Caco-2 (cell line): ENCODE measurements at regions not wholly inside any gene's neighbourhood (a gene's known extent, or its start where the extent isn't known, plus 50 kb on each side); places are given as distances from the start of the nearest gene placed in this dataset.

Experiments used
- BruUV-seq: library from RNA; stranded (reverse); fragments of 400-500 nt; replicated peaks from 2 replicates; lab custom pipeline; 2021; lab: Mats Ljungman, UMichigan
- CTCF ChIA-PET: fragments of 300-600 bp; sonication (Branson Sonifier 250); formaldehyde crosslinking; loops from one replicate; lab custom pipeline; 2022; ENCODE audit warnings: antibody characterized with exemption; lab: Charles Lee
- POLR2A ChIA-PET: fragments of 300-600 bp; sonication (Branson Sonifier 250); formaldehyde crosslinking; loops from one replicate; lab custom pipeline; 2022; ENCODE audit warnings: antibody characterized with exemption; lab: Charles Lee
- DNase-seq, 2 experiments: peaks; one replicate each; pipeline versions ENCODE4 v3.0.0 to v3.0.0-alpha.2; 2020 to 2022
- H3K27me3 ChIP-seq: replicated peaks from 2 replicates; pipeline ENCODE4 v1.6.0; 2011; ENCODE audit warnings: low read length; ENCODE audit not compliant: control insufficient read depth, insufficient read depth
- H3K36me3 ChIP-seq: 2 replicates; pipeline ENCODE4 v1.5.1; 2011; ENCODE audit warnings: low read length; ENCODE audit not compliant: control insufficient read depth, insufficient read depth
- H3K4me1 ChIP-seq: fragments of 250-450 bp; sonication (Bioruptor Pico); 2 replicates; pipeline ENCODE4 v1.5.1; 2020; ENCODE audit warnings: mild to moderate bottlenecking
- H3K4me3 ChIP-seq: 2 replicates; pipeline ENCODE4 v1.5.1; 2011; ENCODE audit warnings: low read depth, mild to moderate bottlenecking, control low read depth, low read length
- H3K9me3 ChIP-seq: fragments of 250-450 bp; sonication (Bioruptor Pico); 2 replicates; pipeline ENCODE4 v1.5.1; 2020; ENCODE audit warnings: mild to moderate bottlenecking, moderate library complexity
- H3K27ac Mint-ChIP-seq: one replicate; pipeline ENCODE4 v1.8.0; 2022; ENCODE audit warnings: mixed read lengths; ENCODE audit not compliant: unreplicated experiment
- H3K27me3 Mint-ChIP-seq: one replicate; pipeline ENCODE4 v1.8.0; 2022; ENCODE audit warnings: mixed read lengths; ENCODE audit not compliant: insufficient read depth, unreplicated experiment
- H3K36me3 Mint-ChIP-seq: one replicate; pipeline ENCODE4 v1.8.0; 2022; ENCODE audit warnings: mild to moderate bottlenecking, mixed read lengths; ENCODE audit not compliant: insufficient read depth, unreplicated experiment
- H3K4me1 Mint-ChIP-seq: one replicate; pipeline ENCODE4 v1.8.0; 2022; ENCODE audit warnings: low read depth, mixed read lengths; ENCODE audit not compliant: unreplicated experiment
- H3K4me3 Mint-ChIP-seq: one replicate; pipeline ENCODE4 v1.8.0; 2022; ENCODE audit warnings: mild to moderate bottlenecking, moderate library complexity, mixed read lengths; ENCODE audit not compliant: unreplicated experiment
- H3K9me3 Mint-ChIP-seq: one replicate; pipeline ENCODE4 v1.8.0; 2022; ENCODE audit warnings: mixed read lengths; ENCODE audit not compliant: unreplicated experiment
- intact Hi-C: fragments of 100-400 bp; cut with micrococcal nuclease; formaldehyde crosslinking; loops from one replicate; pipeline ENCODE4 v1.10.0; 2022; ENCODE audit not compliant: unreplicated experiment
- TF ChIP-seq, protein P1 (sequence below), 2 experiments: fragments of 200-600 bp in 1 of 2; IDR thresholded peaks; 1 replicate in 1 of 2; 2 replicates in 1 of 2; pipeline versions ENCODE4 v1.5.1 to v1.8.0; 2011 to 2022; ENCODE audit warnings: antibody characterized with exemption in 1 of 2, control low read depth in 1 of 2, inconsistent platforms in 1 of 2, low read depth in 1 of 2, low read length in 1 of 2, mild to moderate bottlenecking in 1 of 2, moderate library complexity in 1 of 2; ENCODE audit not compliant: insufficient read depth in 1 of 2, severe bottlenecking in 1 of 2, unreplicated experiment in 1 of 2

DNA sequence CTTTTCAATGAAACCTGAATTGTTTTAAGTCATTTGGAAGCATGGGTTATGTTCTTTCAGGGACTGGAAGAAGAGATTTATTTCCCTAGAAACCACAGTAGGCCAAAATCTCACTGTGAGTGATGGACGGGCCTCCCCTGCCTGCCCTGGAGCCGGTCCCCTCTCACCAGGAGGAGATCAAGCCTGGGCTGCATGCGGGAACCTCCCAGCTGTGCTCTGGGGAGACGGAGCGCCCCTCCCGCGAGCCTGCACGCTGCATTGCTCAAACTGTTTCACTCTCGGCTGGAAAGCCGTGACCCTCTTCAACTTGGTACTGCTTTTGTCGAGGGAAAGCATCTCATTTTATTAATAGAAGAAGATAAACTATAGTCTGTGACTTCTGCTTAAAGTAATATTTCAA, 85.4 kb downstream of the IRX2 start:
- TF ChIP-seq, protein P1, sequence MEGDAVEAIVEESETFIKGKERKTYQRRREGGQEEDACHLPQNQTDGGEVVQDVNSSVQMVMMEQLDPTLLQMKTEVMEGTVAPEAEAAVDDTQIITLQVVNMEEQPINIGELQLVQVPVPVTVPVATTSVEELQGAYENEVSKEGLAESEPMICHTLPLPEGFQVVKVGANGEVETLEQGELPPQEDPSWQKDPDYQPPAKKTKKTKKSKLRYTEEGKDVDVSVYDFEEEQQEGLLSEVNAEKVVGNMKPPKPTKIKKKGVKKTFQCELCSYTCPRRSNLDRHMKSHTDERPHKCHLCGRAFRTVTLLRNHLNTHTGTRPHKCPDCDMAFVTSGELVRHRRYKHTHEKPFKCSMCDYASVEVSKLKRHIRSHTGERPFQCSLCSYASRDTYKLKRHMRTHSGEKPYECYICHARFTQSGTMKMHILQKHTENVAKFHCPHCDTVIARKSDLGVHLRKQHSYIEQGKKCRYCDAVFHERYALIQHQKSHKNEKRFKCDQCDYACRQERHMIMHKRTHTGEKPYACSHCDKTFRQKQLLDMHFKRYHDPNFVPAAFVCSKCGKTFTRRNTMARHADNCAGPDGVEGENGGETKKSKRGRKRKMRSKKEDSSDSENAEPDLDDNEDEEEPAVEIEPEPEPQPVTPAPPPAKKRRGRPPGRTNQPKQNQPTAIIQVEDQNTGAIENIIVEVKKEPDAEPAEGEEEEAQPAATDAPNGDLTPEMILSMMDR (IDR thresholded peaks at IDR 0.05; ENCODE audit: insufficient read depth in 1 of 2, low read depth in 1 of 2, low read length in 1 of 2, severe bottlenecking in 1 of 2, unreplicated experiment in 1 of 2) = no peak
- intact Hi-C loops = no loop called here
- H3K27ac Mint-ChIP-seq = no peak overlapping the region
- no peak for DNase-seq
- no peak overlapping the region for H3K4me3 ChIP-seq
- no peaks in the 10 kb centered on the region for H3K4me1 Mint-ChIP-seq
- H3K4me3 Mint-ChIP-seq = no peak overlapping the region
- ChIA-PET CTCF (no interaction called here), POLR2A (no interaction called here)
- H3K9me3 Mint-ChIP-seq = no peaks in the 10 kb centered on the region
- no peaks in the 10 kb centered on the region for H3K4me1 ChIP-seq
- BruUV-seq = no TSS peak
- H3K36me3 Mint-ChIP-seq = no peaks in the 10 kb centered on the region
- H3K27me3 Mint-ChIP-seq = peaks cover 13% of the 10 kb centered on the region
- no peaks in the 10 kb centered on the region for H3K36me3 ChIP-seq
- no peaks in the 10 kb centered on the region for H3K9me3 ChIP-seq
- no peaks in the 10 kb centered on the region for H3K27me3 ChIP-seq

- POLR2A ChIA-PET = no interaction called here
- no peak for DNase-seq
- no peaks in the 10 kb centered on the region for H3K9me3 ChIP-seq
- H3K4me1 Mint-ChIP-seq = no peaks in the 10 kb centered on the region
- H3K36me3 ChIP-seq = no peaks in the 10 kb centered on the region
- no peaks in the 10 kb centered on the region for H3K9me3 Mint-ChIP-seq
- no peaks in the 10 kb centered on the region for H3K27me3 ChIP-seq
- no peaks in the 10 kb centered on the region for H3K36me3 Mint-ChIP-seq
- no TSS peak for BruUV-seq
- peaks cover 16% of the 10 kb centered on the region for H3K27me3 Mint-ChIP-seq
- H3K4me1 ChIP-seq = no peaks in the 10 kb centered on the region
- intact Hi-C loops = no loop called here
- TF ChIP-seq, protein P1 (IDR thresholded peaks at IDR 0.05; ENCODE audit: insufficient read depth in 1 of 2, low read depth in 1 of 2, low read length in 1 of 2, severe bottlenecking in 1 of 2, unreplicated experiment in 1 of 2) = no peak
- no peak overlapping the region for H3K4me3 ChIP-seq
- CTCF ChIA-PET = no interaction called here
- H3K4me3 Mint-ChIP-seq = no peak overlapping the region
- H3K27ac Mint-ChIP-seq = no peak overlapping the region
These were observed 88.0 kb downstream of the IRX2 start for GRCh38 chr5:2663489-2663888.

GRCh38 chr5:2660315-2660714, 91.2 kb downstream of the IRX2 start:
- no peaks in the 10 kb centered on the region for H3K36me3 Mint-ChIP-seq
- intact Hi-C loops = no loop called here
- ChIA-PET POLR2A (no interaction called here), CTCF (no interaction called here)
- Histone ChIP-seq H3K4me3 (no peak overlapping the region), H3K9me3 (no peaks in the 10 kb centered on the region), H3K36me3 (no peaks in the 10 kb centered on the region), H3K27me3 (no peaks in the 10 kb centered on the region), H3K4me1 (no peaks in the 10 kb centered on the region)
- BruUV-seq = no TSS peak
- no peak for DNase-seq
- H3K27me3 Mint-ChIP-seq = peaks cover 28% of the 10 kb centered on the region
- no peak overlapping the region for H3K27ac Mint-ChIP-seq
- no peak overlapping the region for H3K4me3 Mint-ChIP-seq
- TF ChIP-seq, protein P1 (IDR thresholded peaks at IDR 0.05; ENCODE audit: insufficient read depth in 1 of 2, low read depth in 1 of 2, low read length in 1 of 2, severe bottlenecking in 1 of 2, unreplicated experiment in 1 of 2) = no peak
- H3K4me1 Mint-ChIP-seq = no peaks in the 10 kb centered on the region
- no peaks in the 10 kb centered on the region for H3K9me3 Mint-ChIP-seq
